Inferior parietal cortex (tissue), 1 donor: ENCODE measurements at regions not wholly inside any gene's neighbourhood (a gene's known extent, or its start where the extent isn't known, plus 50 kb on each side); places are given as distances from the start of the nearest gene placed in this dataset.
"Not testable (repeated sequence)": the region's sequence is repeated elsewhere in the genome, so short reads cannot be mapped to it uniquely, and the experiment has no call there.

Experiments
- DNase-seq: peaks from one replicate; pipeline ENCODE4 v3.0.0-alpha.2; 2016; ENCODE audit errors: extremely low spot score

GRCh38 chr6:114939630-114940029 lies 596.8 kb upstream of the HS3ST5 start:
- no peak for DNase-seq

- DNase-seq: no peak
Observed at GRCh38 chr6:114936080-114936479, 593.3 kb upstream of the HS3ST5 start.

GRCh38 chr6:114934079-114934478 lies 591.3 kb upstream of the HS3ST5 start:
- no peak for DNase-seq

DNA sequence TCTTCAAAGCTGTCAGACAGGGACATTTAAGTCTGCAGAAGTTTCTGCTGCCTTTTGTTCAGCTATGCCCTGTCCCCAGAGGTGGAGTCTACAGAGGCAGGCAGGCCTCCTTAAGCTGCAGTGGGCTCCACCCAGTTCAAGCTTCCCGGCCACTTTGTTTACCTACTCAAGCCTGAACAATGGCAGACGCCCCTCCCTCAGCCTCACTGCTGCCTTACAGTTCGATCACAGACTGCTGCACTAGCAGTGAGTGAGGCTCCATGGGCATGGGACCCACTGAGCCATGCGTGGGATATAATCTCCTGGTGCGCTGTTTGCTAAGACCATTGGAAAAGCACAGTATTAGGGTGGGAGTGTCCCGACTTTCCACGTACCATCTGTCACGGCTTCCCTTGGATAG lies 585.9 kb upstream of the HS3ST5 start:
- DNase-seq: not testable (repeated sequence)

- DNase-seq: peak; percentile 34
Observed at GRCh38 chr6:114906096-114906495, 563.3 kb upstream of the HS3ST5 start.

DNA sequence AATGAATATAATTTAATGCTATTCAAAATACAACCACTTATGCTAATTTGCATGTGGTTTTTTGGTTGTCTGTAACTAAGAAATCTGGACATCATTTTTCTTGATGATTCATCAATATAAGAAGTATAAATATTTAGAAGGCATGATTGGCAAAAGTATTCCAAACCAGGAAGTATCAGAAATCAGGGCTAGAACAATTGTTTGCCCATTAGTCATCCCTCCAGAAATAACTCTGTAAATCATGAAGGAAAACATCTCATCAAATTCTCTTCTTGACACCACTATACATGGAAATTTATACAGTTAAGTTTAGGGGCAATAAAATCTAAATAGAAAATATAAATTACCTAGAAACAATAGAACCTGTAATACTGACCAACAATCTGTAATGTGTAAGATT lies 554.7 kb upstream of the HS3ST5 start:
- no peak for DNase-seq

DNA sequence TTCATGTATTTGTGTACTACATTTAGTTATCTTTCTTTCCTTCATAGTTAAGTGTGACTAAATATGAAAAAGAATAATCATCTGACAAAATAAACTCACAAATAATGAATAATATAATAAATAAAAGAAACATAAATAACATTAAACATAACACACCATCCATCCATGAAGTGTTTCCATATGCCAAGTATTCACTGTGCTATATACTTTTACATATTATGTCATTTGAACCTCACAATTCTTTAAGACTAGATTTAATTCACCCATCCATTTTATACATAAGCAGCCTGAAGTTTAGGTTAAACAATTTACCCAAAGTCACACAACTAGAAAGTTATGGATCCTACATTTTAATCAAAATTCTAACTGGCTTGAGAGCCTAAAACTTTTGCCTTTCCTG lies 549.4 kb upstream of the HS3ST5 start:
- DNase-seq: no peak

DNA sequence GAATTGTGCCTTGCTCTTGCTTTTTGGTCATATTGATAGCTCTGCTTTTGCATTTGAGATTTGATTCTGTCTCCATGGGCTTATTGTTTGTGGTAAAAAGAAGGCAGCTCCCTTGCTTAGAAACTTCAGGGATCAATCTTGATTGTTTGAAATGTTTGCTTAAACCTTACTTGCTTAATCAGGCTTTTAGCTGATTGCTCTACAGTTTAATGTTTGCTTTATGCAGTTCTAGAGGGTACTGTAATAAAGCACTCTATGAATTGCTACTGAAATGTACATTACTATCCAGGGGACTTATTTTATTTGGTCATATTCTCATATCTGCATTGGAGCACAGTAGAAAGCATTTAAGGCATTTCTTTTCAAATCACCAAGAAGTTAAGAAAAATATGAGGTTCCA lies 545.4 kb upstream of the HS3ST5 start:
- DNase-seq: no peak

DNA sequence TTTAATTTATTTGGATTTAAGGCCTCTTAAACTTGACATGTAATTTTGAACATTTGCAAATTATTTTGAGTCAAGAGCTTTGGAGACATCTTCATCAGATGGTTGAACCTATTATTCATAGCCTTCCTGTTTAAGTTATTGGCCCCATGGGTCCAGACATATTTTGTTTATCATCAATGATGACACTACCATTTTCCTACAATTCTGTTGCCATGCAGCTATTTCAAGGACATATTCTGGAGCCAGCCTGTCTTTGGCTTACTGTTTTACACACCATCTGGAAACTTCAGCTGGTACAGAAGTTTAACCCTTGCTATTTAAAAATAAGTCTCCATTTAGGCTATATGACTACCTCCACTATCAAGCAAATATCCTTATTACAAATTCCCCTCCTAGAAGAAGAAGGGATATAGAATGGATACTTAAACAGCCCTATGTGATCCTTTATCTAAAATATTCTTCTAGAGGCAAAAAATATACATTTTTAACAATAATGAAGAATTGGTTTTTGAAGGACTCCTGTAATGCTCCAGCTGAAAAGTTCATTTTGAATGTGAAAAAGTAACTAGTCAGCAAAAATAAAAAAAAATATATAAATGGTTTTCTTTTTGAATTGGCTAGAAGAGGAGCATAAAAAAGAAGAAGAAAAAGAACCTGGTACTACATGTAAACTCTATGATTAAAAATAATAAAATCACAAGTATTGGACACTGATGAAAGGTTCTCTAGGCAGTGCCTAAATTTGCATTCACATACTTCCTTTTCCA lies 544.0 kb upstream of the HS3ST5 start:
- DNase-seq: no peak

- DNase-seq: no peak
Observed at GRCh38 chr6:114879693-114880092, 536.9 kb upstream of the HS3ST5 start.

GRCh38 chr6:114878091-114878490 lies 535.3 kb upstream of the HS3ST5 start:
- DNase-seq: no peak

- DNase-seq: no peak
Observed at GRCh38 chr6:114874410-114874809, 531.6 kb upstream of the HS3ST5 start.

GRCh38 chr6:114865506-114865905 lies 522.7 kb upstream of the HS3ST5 start:
- not testable (repeated sequence) for DNase-seq

- DNase-seq: no peak
Observed at GRCh38 chr6:114863610-114864009, 520.8 kb upstream of the HS3ST5 start.

DNA sequence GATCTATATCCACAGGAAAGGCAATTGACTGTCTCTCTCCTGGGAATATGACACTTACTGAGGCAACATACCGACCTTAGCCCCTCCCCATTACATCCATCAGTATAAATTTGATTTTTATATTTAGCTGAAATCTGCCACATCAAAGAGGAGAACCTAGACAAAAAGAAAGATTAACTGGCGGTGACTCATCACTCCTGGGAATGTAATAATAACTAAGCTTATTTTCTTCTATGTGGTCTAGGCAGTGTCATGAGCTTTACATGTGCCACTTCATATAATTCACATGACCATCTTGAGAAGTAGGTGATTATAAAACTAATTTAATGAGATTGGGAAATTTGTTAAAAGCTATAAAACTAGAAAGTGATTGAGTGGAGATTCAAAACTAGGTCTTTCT lies 520.0 kb upstream of the HS3ST5 start:
- DNase-seq: no peak

- no peak for DNase-seq
Observed at GRCh38 chr6:114862064-114862463, 519.2 kb upstream of the HS3ST5 start.

DNA sequence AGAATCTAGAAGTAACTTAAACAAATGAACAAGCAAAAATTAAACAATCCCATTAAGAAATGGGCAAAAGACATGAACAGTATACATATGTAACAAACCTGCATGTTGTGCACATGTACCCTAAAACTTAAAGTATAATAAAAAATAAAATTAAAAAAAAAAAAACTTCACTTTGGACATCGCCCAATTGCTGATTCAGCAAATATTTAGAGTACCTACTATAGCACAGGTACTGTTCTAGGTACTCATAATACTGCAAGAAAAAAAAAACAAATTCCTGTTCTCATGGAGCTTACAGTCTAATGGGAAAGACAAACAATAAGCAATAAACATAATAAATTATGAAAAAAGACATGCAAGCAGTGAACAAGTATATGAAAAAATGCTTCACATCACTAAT lies 501.5 kb upstream of the HS3ST5 start:
- no peak for DNase-seq

DNA sequence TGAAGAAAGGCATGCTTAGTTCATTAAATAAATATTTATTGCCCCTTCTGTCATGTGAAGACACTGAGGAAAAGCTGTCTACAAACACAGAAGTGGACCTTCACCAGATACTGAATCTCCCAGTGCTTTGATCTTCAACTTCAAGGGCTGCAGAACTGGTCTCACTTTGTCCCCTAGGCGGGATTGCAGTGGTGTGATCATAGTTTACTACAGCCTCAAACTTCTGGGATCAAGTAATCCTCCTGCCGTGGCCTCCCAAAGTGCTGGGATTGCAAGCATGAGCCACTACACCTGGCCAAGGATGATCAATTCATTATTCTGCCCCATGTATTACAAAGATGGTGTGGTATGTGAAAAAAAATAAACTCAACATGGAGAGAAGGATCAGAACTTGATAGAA lies 496.2 kb upstream of the HS3ST5 start:
- no peak for DNase-seq

GRCh38 chr6:114833211-114833610 lies 490.4 kb upstream of the HS3ST5 start:
- no peak for DNase-seq

DNA sequence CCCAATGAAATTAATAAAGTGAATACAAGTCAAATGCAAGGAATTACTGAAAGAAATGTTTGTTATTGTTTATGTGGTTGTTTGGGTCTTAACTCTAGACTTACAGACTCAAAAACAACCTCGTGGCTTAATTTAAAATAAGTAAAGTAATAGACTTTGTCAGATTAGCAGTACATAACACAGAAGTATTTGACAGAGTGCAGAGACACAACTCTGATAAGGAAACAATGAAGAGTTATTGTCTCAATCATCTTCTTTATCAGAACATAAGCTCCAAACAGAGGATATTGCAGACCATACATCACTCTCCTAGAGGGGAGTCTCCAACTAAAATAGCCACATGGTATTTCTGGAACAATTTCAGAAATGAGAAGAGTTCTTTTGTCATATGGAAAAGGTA lies 487.7 kb upstream of the HS3ST5 start:
- no peak for DNase-seq

DNA sequence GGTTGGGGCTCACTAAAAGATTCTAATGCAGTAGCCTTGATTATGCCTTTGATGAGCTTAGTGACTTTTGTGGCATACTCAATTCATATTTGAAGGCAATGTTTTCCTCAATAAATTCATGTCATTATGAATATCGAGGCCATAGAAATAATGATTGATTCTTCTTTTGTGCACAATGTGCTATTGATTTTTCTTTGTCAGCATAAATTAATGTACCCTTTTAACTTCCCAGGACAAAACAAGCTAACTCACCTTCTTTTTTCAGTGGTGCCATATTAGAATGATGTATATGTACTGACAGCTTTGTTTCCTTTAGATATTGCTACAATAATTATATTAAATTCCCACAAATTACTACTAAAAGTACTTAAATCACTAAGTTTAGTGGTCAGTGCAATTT lies 484.3 kb upstream of the HS3ST5 start:
- no peak for DNase-seq

GRCh38 chr6:114824409-114824808 lies 481.6 kb upstream of the HS3ST5 start:
- no peak for DNase-seq

DNA sequence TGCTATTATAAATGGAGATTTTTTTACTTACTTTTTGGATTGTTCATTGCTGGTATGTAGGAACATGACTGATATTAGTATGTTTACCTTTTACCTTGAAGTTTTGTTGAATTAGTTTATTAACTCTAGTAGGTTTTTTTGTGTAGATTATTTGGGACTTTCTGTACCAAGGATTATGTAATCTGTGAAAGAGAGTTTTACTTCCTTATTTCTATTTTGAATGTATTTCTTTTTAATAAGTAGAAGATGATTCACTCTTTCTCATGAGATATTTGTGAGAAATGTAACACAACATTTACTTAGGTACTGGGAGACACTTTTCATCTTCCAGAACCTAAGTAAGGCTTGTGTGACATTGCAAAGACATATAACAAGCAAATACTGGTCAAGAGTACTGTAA lies 473.9 kb upstream of the HS3ST5 start:
- no peak for DNase-seq

GRCh38 chr6:114810468-114810867 lies 467.6 kb upstream of the HS3ST5 start:
- DNase-seq: no peak
